ENCODE measurements at regions not wholly inside any gene's neighbourhood (a gene's known extent, or its start where the extent isn't known, plus 50 kb on each side); places are given as distances from the start of the nearest gene placed in this dataset.

DNA sequence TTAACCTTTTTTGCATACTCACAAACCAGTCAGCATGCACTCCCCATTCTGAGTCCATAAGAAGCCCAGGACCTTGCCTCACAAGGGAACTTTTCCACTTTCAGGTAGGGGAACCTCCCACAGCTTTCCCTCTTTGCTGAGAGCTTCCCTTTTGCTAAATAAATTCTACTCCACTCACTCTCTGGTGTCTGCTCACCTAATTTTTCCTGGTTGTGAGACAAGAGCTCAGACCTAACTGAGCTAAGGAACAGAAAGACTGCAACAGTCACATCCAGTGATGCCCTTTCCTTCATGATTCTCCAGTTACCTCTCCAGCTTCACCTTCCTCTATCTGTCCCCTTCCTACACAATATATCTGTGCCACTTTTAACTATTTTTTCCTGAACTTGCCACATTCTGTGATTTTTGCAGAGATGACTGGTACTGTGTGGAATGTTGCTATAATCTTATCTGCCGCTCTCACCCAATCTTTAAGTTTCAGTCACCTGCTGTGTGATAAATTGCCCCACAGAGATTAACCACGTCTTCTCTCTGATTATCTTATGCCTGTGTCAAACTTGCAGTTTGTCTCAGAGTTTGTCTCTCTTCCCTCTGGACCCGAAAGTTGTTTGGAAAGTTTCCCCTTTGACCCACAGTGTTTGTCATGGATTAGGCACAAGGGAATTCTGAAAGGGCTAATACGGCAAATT is 737.1 kb upstream of the FLRT2 start:
- no peak for DNase-seq

DNA sequence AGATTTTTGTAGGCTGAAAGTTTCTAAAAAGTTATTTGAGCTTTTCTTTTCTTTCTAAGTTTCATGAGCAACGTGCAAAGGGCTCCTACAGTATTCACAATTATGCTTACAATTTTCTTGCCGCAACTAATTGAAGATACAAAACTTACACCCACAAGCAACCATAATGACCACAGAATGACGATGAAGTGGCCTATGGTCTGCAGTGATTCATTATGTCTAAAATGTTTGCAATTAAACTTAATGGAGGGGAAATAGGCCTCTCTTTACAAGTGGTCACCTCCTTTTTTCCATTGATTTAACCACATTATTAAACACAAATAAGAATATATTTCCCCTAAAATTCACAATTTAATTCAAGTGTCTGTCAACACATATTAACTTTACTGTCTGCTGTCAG is 732.6 kb upstream of the FLRT2 start:
- no peak for DNase-seq

DNA sequence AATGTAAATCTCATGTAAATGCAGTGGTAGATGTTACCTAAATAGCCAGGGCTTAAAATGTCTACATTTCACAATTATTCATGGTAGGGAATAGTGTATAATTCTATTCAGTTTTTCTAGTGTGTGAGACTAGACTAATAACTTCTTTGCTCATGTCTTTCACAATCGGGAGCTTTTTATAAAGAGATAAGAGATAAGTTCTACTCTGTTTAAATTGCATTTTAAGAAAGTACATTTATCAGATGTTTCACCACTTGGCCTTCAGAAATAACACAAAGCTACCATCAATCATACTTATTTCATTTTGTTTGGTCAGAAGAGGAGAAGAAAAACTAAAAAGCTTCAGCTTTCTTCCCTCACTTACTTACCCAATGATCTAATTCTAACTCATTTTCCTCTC is 725.5 kb upstream of the FLRT2 start:
- no peak for DNase-seq

DNA sequence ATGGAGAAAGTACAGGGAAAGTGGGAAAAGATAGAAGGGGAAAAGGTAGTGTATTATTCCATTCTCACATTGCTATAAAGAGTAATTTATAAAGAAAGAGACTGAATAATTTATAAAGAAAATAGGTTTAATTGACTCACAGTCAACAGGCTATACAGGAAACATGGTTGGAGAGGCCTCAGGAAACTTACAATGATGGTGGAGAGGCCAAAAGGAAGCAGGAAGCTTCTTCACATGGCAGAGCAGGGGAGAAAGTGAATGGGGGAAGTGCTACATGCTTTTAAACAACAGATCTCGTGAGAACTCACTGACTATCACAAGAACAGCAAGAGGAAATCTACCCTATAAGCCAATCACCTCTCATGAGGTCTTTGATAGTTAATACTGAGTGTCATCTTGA is 725.0 kb upstream of the FLRT2 start:
- DNase-seq: no peak

DNA sequence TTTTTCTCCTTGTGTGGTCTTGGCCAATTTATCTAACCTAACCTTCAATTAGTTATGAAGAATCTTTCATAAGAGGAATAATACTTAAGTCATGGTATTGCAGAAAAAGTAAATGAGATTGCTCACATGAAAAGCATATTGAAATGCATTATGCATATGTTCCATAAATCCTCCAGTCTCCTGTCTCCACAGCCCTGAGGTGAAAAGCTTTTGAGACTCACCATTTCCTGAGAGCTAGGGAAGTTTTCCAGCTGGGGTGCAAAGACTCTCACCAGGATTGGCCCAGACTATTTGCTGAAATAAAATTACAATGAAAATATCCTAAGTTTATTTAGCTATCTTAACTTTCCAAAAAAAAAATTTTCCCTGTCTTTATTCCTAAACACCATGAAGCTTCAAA is 723.8 kb upstream of the FLRT2 start:
- DNase-seq: no peak

DNA sequence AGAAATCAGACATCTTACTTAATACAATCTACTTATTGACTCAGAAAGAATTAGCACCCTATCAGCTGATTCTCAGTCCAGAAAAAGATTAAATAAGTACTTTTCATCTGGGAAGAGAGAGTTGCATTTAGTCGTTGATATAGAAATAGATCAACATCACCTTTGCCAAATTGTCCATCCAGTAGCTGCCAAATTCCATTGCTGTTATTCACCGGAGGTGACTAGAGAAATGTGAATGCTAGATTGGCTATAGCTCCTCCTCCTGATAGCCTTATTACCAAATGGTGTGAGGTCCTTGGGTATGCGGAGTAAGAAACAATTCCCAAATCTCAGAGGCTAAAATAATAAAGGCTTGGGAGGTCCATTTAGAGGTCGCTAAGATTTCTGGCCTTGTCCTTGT is 723.3 kb upstream of the FLRT2 start:
- DNase-seq: no peak

DNA sequence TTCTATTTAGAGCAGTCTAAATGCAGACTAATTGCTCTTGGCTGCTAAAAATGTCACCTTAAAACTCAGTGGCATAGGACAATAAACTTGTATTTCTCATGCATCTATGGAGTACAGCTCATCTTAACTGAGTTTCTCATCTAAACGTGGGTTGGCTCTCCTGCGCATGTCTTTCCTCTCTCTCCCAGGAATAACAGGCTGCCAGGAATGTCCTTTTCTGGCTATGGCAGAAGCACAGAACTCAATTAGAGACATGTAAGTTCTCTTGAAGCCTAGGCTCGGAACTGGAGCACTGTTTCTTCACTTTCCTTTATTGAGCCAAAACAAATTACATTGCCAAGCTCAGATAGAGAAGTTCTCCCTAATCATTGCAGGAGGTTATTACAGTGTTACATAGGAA is 722.3 kb upstream of the FLRT2 start:
- DNase-seq: no peak

DNA sequence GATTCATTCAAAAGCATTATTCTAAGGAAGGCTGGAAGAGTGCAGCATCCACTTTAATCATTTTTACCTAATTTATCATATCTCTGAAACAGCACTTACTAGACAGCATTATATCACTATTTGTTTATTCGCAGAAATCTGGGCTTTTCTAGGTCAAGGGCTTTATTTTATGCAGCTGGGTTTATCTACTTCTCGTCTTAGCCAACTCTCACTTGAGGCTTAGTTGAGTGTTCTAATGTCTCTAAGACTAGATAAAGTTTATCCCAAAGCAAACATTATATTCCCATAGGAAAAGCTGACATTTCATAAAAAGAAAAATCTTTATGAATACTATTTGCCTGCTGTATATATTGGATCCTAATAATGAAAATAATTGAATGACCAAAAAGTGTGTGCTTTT is 720.8 kb upstream of the FLRT2 start:
- no peak for DNase-seq

DNA sequence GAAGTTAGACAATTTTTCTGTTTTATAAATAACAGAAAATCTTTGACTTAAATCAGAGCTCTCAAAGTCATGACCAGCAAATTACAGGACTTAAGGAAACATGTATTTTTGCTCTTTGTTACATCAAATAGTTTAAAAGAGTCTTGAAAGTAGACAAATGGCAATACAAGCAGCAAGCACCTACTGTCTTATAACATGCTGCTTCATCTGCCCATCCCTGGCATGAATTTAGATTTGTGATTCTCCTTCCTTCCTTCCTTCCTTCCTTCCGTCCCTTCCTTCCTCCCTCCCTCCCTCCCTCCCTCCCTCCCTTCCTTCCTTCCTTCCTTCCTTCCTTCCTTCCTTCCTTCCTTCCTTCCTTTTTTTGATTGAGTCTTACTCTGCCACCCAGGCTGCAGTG is 715.6 kb upstream of the FLRT2 start:
- no peak for DNase-seq

DNA sequence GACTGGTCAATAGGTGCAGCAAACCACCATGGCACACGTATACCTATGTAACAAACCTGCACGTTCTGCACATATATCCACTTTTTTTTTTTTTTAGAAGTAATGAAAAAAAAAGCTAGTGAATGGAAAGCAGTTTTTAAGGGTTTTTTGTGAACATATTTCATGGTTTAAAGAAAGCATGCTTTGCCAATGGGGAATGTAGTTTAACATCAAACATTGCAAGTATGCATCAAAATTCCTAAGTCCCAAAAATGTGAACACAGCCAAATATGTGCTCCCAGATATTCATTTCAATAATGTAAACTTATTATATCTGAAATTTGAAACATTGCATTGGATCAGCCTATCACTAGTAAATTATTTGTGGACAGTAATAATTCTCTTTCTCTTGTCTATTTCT is 710.4 kb upstream of the FLRT2 start:
- DNase-seq: no peak

DNA sequence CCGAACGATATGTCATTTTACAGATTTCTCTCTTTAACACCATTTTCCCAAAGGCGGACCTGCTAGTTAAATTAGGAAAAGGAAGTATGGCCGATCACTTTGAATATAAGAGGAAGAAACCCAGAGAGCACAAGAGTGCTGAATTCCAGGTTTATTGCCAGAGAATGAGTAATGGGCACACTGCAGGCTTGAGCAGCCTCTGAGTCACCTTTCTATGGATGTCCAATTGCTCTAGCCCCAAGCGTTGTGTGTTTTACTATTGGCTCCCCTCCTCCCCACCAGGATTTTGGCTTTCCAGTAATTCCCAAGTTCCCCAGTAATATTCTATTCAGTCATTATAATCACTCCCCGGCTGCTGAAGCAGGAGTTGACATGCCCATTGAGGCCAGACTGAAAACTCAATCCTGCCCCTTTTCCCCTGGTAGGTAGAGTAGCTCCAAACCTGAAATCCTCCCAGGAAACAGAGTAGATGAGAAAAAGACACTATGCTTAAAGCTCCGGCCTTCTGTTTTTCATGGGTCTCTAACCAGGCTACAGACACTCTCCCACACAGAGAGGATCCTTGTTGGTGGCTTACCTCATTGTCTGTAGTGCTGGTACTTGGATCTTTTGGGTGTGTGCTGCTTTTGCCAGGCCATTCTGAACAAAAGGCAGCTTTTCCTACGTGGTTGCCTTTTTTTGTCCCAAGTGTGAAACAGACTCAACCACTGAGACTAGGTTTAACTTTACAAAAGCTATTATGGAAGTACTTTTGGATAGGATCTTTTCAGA is 704.3 kb upstream of the FLRT2 start:
- DNase-seq: no peak

DNA sequence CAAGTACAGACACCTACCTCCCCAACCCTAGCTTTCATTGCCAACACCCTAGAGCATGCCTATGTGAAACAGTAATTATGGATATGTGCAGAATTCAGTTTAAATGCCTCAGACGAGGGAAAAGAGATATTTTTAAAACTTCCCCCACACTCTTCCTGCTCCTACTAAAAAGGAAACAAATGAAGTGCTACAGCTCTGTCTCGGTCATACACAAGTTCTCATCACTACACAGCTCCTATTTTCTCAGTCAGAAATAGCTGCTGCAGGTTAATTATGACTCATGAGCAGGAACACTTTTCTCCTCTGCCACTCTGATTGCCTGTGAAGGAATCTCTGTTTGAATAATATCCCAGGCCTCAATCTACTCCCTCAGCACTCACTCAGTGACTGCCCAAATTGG is 703.6 kb upstream of the FLRT2 start:
- no peak for DNase-seq

DNA sequence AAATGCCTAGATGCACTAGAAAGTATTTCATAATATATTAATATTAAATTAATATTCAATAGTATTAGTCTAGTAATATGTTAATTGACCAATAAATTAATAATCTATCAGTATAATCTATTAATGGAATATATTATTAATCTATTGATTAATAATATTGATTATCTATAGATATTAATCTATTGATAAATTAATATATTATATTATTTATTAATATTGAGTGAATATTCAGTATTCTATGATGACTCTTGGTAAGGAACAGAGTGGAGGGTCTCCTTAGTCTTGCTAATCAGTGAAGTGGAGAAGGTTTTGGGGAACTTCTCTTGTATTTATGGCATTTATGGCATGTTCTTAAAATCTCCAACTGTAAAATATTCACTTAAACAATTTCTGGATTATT is 679.3 kb upstream of the FLRT2 start:
- no peak for DNase-seq

DNA sequence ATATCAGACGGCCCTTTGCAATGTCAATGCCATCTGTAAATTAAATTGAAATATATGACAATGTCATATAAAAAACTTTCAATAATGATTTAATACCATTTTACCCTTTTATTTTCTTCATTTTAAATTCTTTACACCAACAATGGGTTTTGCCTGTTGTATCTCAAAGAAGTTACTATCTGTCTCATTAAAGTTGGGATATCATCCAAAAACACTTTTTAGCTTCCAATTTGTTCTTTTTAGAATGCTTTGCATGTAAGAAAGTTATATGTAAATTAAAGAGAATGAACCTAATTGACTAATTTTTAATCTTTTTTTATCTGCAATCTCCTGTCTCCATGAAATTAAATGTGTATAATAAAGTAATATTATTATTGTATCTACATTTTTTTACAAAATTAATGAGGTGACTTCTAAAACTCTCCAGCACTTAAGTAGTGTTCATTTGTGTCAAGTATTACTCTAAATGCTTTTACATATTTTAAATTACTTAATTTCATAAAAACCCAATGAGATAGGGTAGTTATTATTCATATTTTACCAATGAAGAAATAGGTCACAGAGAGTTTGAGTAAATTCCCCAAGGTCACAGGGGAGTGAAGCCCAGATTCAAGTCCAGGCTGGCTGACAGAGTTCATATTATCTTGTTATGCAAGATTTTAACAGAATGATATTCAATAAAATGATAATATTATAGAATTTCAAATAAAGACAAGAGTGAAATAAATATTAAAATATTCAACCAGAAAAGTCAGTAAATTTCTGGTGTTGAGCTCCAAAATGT is 673.0 kb upstream of the FLRT2 start:
- DNase-seq: no peak

DNA sequence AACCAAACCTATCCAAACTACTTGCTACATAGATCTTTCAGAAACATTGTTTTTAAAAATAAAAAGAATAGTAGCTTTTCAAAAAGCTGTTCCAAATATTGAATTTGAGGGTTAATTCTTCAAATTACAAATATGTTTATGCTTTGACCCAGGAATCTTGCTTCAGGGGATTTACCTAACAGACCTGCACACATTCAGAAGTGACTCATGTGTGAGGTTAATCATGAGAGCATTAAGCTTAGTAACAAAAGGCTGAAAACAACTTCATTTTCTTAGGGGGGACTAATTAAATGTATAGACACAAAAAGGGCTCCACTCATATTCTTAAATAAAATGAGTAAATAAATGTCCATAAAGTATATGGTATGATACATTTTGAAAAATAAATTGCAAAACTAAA is 672.4 kb upstream of the FLRT2 start:
- no peak for DNase-seq

DNA sequence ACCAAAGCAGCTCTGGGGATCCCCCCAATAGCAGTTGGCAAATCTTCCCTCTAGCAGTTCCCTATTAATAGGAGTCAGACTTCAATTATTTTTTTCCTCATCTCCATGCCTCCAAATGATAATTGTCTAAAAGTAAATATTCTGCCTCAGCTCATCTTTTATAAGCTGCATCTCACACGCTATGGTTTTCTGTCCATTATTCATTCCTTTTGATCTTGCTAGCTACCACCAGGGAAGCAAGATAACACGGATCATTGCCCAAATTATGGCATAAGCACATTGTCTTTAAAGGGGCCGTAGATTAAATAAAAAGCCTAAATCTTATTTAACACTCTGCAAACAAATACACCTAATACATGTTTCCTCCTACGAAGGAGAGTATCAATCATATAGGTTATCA is 670.8 kb upstream of the FLRT2 start:
- no peak for DNase-seq

DNA sequence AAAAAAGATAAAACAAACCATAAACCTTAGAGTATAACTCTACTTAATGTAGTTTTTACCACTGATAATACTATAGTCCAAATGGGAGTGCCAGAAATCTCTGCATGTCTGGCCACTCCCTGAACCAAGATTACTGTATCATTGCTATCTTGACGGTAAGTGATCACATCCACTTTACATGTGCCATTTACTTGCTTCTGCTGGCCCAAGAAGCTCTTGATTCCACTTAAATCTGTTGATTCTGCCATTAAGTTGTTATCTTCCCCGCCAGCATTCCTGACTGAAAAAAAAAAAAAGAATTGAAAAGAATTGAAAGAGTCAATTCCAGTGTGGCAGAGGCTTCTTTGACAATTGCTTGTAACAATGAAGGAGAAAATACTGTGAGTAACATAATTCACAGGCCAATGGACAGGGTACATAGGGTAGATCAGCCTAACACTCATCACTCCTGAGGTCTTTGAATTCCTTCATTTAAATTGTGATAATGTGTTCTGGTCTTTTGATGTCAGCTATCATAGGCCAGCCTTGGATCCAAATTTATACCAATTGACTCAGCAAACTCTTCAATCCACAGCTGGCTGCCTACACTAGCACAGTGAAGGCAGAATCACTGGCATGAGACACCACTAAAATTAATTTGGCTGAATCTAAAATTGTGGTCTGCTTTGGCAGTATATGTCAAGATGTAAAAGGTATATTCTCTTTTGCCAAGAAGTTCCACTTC is 665.2 kb upstream of the FLRT2 start:
- no peak for DNase-seq

DNA sequence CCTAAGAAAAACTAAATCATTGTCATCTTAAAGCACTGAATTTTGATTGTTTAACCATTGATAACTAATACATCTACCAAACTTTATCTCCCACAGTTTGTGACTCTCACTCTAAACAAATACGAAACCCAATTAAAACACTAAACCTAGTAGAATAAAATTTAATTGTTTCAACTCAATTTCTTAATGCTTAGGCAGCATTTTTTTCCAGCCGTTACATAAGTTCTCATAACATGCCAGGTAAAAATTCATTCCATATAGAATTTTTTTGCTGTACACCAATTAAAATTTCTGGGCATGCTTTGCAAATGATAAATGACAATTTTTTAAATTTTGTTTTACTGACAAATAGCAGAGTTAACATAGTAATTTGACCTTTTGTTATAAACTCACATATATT is 658.2 kb upstream of the FLRT2 start:
- DNase-seq: no peak

DNA sequence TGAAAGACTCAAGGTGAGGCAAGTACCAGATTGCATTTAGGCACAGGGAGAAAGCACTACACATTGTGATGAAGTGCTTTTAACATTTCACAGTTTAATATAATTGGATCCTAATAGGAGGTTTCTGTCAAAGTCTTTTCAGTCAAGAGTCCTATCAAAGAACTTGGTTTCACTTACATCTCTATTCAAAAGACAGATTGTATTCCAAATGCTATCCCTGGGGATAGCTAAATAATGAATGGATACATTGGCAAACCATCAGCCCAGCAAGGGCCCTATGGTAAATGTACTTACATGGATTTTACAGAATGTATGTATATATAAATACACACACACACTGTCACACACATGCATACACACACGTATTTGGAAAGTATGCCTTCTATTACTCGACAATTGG is 655.5 kb upstream of the FLRT2 start:
- no peak for DNase-seq

DNA sequence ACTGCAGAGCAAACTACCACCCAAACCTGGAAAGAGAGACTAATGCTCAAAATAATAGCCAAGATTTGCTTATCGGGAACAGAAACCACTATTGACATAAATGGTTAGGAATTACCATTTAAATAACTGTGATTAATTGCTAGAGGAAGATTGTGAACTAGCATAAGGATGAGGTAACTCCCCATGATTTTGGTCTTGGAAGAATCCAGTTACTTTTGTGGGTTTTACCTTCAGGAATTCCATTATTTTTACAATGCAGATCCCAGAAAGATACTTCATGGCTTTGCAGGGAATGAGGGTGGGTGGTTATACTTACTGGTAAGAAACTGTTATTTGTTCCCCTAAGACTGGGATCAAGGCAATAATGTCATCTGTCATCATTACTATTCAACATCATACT is 652.9 kb upstream of the FLRT2 start:
- DNase-seq: no peak

DNA sequence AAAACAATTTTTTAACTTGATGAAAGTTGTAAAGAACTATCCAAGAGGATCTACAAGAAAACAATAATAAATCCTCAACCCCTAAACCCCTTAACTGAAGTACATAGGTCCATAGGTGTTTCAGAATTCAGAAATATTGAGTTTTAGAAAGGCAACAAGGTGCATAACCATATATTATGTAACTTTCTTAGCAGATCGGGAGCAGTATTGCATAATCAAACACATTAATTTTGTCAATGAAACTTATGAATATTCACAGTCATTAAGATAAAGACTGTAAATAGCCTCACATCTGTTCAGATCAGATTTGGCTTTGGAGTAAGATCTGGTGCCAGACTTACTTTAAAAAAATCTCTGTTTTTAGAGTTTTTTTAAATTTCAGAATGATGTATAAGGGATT is 647.1 kb upstream of the FLRT2 start:
- DNase-seq: no peak

DNA sequence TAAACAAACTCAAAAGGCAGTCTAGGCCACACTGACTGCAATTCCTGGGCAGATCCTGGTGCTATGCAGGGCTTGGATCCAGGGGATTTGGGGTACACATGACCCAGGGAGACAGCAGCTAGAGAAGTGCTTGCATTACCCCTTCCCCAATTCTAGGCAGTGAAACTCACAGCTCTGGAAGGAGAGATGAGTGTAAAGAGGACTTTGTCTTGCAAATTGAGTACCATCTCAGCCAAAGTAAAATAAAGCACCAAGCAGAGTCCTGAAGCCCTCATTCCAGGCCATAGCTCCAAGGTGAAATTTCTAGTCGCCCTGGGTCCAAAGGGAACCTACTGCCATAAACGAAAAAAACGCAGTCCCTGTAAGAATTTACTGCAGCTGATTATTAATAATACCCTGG is 644.9 kb upstream of the FLRT2 start:
- DNase-seq: no peak

DNA sequence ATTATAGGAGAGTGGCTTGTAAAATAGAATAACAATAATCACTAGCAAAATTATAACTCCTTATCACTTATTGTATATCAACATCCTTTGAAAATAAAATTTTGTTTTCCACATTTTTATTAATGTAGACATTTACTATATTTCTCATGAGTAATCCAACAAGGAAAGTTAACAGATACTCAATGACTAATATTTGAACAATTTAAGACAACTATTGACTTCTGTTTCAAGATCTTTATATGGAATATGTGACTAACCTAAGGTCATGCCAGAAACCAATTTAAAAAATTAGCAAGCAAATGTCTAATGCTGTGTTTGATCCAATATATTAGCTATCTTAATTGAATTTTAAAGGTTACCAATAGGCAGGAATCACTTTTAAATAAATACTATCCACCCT is 638.5 kb upstream of the FLRT2 start:
- no peak for DNase-seq

DNA sequence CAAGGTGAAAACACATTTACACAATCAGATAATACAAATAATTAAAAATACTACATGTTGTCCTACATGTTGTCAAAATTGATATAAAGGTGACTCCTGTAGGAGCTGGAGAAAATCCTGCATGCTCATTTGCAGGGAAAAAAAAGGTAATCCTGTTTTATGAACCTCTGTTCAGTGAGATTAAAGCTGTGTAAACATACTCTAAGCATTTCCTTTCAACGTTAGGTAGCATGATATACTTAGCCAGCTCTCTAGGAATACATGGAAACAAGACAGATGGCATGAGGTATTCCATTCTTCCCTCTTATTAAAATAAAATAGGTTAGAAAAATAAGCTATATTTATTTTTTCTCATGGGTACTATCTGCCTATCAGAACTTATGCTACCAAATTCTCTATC is 635.7 kb upstream of the FLRT2 start:
- DNase-seq: no peak

Data from activated CD4-positive, alpha-beta T cell treated with anti-CD3 and anti-CD28 coated beads, Interleukin-2, amount 50 U/mL, for 4 hours (primary cell).